Neural cell (in vitro differentiated cells): ENCODE measurements at regions not wholly inside any gene's neighbourhood (a gene's known extent, or its start where the extent isn't known, plus 50 kb on each side); places are given as distances from the start of the nearest gene placed in this dataset.

Experiments used
- H2AFZ ChIP-seq: fragments of 200-600, 300-800 bp; sonication (generic), shearing (Covaris generic); 2 replicates; pipeline ENCODE4 v1.6.0; 2014; ENCODE audit warnings: low read depth, mild to moderate bottlenecking, antibody characterized with exemption, low read length, moderate library complexity
- H3F3A ChIP-seq: fragments of 200-600 bp; shearing (Covaris generic); 2 replicates; pipeline ENCODE4 v1.6.1; 2016; ENCODE audit warnings: mild to moderate bottlenecking, moderate library complexity, mixed read lengths, antibody characterized with exemption, low read length; ENCODE audit not compliant: insufficient read depth, poor library complexity, severe bottlenecking
- H3K27ac ChIP-seq: fragments of 200-600, 300-800 bp; sonication (generic), shearing (Covaris generic); 2 replicates; pipeline ENCODE4 v1.5.1; 2014; ENCODE audit warnings: mild to moderate bottlenecking, low read length, moderate library complexity
- H3K27me3 ChIP-seq: fragments of 300-800, 200-600 bp; sonication (generic), shearing (Covaris generic); 2 replicates; pipeline ENCODE4 v1.6.0; 2014; ENCODE audit warnings: mild to moderate bottlenecking, low read depth, low read length, moderate library complexity; ENCODE audit not compliant: insufficient read depth
- H3K36me3 ChIP-seq: fragments of 300-800, 200-600 bp; sonication (generic), shearing (Covaris generic); 2 replicates; pipeline ENCODE4 v1.5.1; 2014; ENCODE audit warnings: mild to moderate bottlenecking, antibody characterized with exemption, low read length, moderate library complexity; ENCODE audit not compliant: insufficient read depth
- H3K4me2 ChIP-seq: fragments of 300-800, 200-600 bp; sonication (generic), shearing (Covaris generic); 2 replicates; pipeline ENCODE4 v1.6.0; 2014; ENCODE audit warnings: mild to moderate bottlenecking, low read length
- H3K4me3 ChIP-seq: fragments of 300-800, 200-600 bp; sonication (generic), shearing (Covaris generic); 2 replicates; pipeline ENCODE4 v1.5.1; 2014; ENCODE audit warnings: mild to moderate bottlenecking, low read length, moderate library complexity
- H3K79me2 ChIP-seq: fragments of 200-600 bp; shearing (Covaris generic); replicated peaks from 2 replicates; pipeline ENCODE4 v1.6.0; 2014; ENCODE audit warnings: mild to moderate bottlenecking, low read length, moderate library complexity; ENCODE audit not compliant: insufficient read depth
- H3K9ac ChIP-seq: fragments of 300-800, 200-600 bp; sonication (generic), shearing (Covaris generic); 2 replicates; pipeline ENCODE4 v1.6.1; 2016; ENCODE audit warnings: mild to moderate bottlenecking, low read length, mixed read lengths
- H3K9me2 ChIP-seq: fragments of 200-600 bp; shearing (Covaris generic); 2 replicates; pipeline ENCODE4 v1.6.1; 2016; ENCODE audit warnings: mild to moderate bottlenecking, low read length, mixed read lengths; ENCODE audit not compliant: insufficient read depth
- H3K9me3 ChIP-seq: fragments of 200-600, 300-800 bp; sonication (generic), shearing (Covaris generic); 2 replicates; pipeline ENCODE4 v1.6.1; 2016; ENCODE audit warnings: mild to moderate bottlenecking, mixed run types, low read length, moderate library complexity, mixed read lengths
- H4K20me1 ChIP-seq: fragments of 200-600 bp; shearing (Covaris generic); 2 replicates; pipeline ENCODE4 v1.6.1; 2016; ENCODE audit warnings: mild to moderate bottlenecking, mixed run types; ENCODE audit not compliant: insufficient read depth
- CTCF ChIP-seq: fragments of 450-650 bp; IDR thresholded peaks from 2 replicates; pipeline ENCODE4 v1.5.1; 2014; ENCODE audit warnings: antibody characterized with exemption, mild to moderate bottlenecking, moderate library complexity; ENCODE audit not compliant: poor library complexity, severe bottlenecking
- EP300 ChIP-seq: fragments of 450-650 bp; conservative IDR thresholded peaks from 2 replicates; pipeline ENCODE4 v1.6.1; 2014; ENCODE audit warnings: antibody characterized with exemption, mild to moderate bottlenecking, moderate library complexity; ENCODE audit not compliant: poor library complexity, severe bottlenecking
- EZH2 ChIP-seq: fragments of 200-600, 300-800 bp; shearing (Covaris generic), sonication (generic); IDR thresholded peaks from 2 replicates; pipeline ENCODE4 v1.6.1; 2014; ENCODE audit warnings: antibody characterized with exemption, low read length, borderline replicate concordance, mild to moderate bottlenecking; ENCODE audit not compliant: insufficient read depth, poor library complexity, severe bottlenecking
- MXI1 ChIP-seq: fragments of 450-650 bp; conservative IDR thresholded peaks from 2 replicates; pipeline ENCODE4 v1.6.1; 2014; ENCODE audit warnings: antibody characterized with exemption, mild to moderate bottlenecking; ENCODE audit not compliant: poor library complexity, severe bottlenecking
- POLR2AphosphoS5 ChIP-seq: IDR thresholded peaks from 2 replicates; pipeline ENCODE4 v1.6.1; 2012
- RAD21 ChIP-seq: fragments of 450-650 bp; conservative IDR thresholded peaks from 2 replicates; pipeline ENCODE4 v1.6.1; 2014; ENCODE audit warnings: antibody characterized with exemption, mild to moderate bottlenecking, moderate library complexity
- REST ChIP-seq: IDR thresholded peaks from 2 replicates; pipeline ENCODE4 v1.6.1; 2012; ENCODE audit warnings: borderline replicate concordance
- SMC3 ChIP-seq: fragments of 450-650 bp; conservative IDR thresholded peaks from 2 replicates; pipeline ENCODE4 v1.6.1; 2014; ENCODE audit warnings: antibody characterized with exemption, mild to moderate bottlenecking, moderate library complexity; ENCODE audit not compliant: poor library complexity
- TAF1 ChIP-seq: IDR thresholded peaks from 2 replicates; pipeline ENCODE4 v1.6.1; 2012; ENCODE audit warnings: low read depth

- Histone ChIP-seq H3K27ac (no peak overlapping the region), H3K4me3 (no peak overlapping the region), H3K27me3 (no peaks in the 10 kb centered on the region), H3K4me2 (no peak overlapping the region), H3F3A (no peaks in the 10 kb centered on the region), H2AFZ (no peak overlapping the region), H4K20me1 (no peaks in the 10 kb centered on the region), H3K9me3 (no peaks in the 10 kb centered on the region), H3K9me2 (no peaks in the 10 kb centered on the region), H3K79me2 (no peaks in the 10 kb centered on the region), H3K9ac (no peak overlapping the region), H3K36me3 (no peaks in the 10 kb centered on the region)
- TF ChIP-seq RAD21 (no peak), TAF1 (no peak), SMC3 (no peak), POLR2AphosphoS5 (no peak), MXI1 (no peak), CTCF (no peak), EP300 (no peak), REST (no peak), EZH2 (no peak)
Measured at GRCh38 chr6:159108426-159108985, 60.7 kb upstream of the FNDC1 start.

DNA sequence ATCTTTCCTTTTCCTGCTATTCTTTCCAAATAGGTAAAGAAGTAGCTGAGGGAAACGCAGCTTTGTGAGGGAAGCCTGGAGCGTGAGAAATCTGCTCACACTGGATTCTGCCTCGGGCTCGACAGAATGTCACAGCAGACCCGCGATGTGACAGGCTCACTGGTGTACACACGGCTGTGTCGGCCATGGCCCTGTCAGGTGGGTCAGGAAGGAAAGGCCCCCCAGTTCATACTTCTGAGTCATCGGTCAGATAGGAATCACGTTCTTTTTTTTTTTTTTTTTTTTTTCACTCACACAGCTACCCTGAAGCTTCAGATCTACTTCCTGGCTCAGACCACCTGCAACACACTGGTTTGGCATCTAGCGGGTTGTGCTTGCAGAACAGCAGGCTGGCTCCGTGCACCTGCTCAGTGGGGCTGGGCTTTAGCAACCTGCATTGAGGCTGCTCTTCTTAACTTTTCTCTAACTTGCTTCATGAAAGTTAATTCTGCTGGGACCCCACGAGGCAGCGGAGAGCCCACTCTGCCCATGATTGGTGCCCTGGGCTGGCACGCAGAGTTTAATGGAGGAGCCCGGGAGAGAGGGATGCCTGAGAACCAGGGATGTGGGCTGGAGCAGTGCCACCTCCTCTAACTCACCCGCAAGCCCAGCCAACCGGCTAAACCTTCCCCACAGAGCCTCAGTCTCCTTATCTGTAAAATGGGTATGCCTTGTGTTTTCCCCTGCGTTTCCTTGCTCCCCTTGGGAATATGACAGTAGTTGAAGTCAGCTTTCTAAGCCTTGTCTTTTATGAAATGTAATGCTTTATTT lies 61.5 kb upstream of the FNDC1 start:
- H3K27me3 ChIP-seq: no peaks in the 10 kb centered on the region
- H3K79me2 ChIP-seq: no peaks in the 10 kb centered on the region
- H3K36me3 ChIP-seq: no peaks in the 10 kb centered on the region
- no peak overlapping the region for H3K4me3 ChIP-seq
- H3K9me2 ChIP-seq: no peaks in the 10 kb centered on the region
- no peak overlapping the region for H3K4me2 ChIP-seq
- TF ChIP-seq POLR2AphosphoS5: no peak
- TF ChIP-seq EZH2: no peak
- no peak for TF ChIP-seq TAF1
- no peak for TF ChIP-seq CTCF
- TF ChIP-seq REST: no peak
- no peak for TF ChIP-seq EP300
- no peak for TF ChIP-seq MXI1
- no peak for TF ChIP-seq SMC3
- no peak for TF ChIP-seq RAD21
- H3F3A ChIP-seq: no peaks in the 10 kb centered on the region
- no peak overlapping the region for H3K9ac ChIP-seq
- H3K9me3 ChIP-seq: no peaks in the 10 kb centered on the region
- H3K27ac ChIP-seq: no peak overlapping the region
- no peaks in the 10 kb centered on the region for H4K20me1 ChIP-seq
- H2AFZ ChIP-seq: no peak overlapping the region
